Effector CD8-positive, alpha-beta T cell (primary cell): ENCODE measurements at regions not wholly inside any gene's neighbourhood (a gene's known extent, or its start where the extent isn't known, plus 50 kb on each side); places are given as distances from the start of the nearest gene placed in this dataset.

Source experiments
- DNase-seq: peaks from one replicate; lab custom pipeline; 2025; lab: John Stamatoyannopoulos, UW

DNA sequence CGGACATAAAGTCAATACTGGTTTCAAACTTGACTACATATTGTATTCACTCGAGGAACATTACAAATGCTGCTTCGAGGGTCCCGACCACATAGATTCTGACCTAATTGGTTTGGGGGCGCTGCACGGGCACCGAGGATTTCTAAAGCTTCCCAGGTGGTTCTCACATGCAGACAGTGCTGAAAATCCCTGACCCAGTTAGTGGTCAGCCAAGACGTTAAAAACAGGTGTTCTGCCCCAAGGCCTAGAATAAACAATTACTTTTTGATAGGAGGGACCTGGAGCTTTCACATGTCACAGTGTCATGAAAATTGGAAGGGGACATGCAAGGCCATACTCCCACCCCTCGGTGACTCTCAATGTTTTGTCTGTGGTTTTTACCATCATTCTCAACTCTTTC is 368.9 kb downstream of the RNF144A start:
- DNase-seq = no peak

DNA sequence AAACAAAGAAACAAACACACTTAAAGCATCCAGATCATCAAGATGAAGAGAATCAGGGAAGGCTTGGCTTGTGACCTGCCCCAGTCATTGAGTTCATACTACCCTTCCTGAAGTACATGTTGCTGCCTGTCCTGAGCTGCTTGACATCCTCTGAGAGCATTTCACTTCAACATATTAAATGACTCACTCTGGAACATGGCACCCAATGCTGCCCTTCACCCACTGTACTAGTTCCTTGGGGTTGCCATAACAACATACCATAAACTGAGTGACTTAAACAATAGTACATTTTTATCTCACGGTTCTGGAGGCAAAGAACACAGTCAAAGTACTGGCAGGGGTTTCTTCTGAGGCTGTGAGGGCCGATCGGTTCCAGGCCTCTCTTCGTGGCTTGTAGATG is 371.3 kb downstream of the RNF144A start:
- DNase-seq = no peak

DNA sequence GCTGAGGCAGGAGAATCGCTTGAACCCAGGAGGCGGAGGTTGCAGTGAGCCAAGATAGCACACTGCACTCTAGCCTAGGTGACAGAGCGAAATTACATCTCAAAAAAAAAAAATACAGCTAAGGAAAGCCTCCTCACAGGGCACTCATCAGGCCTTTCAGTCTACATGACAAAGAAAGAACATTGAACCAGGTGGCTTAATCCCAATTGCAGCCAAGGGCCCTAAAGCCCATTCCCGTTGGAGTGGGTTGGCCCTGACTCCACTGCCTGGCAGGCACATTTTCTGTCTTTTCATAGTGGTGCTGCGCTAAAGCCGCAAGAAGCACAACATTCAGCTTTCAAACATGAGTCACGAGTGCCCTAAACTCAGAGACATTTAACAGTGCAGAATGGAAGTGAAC is 372.5 kb downstream of the RNF144A start:
- DNase-seq = no peak

DNA sequence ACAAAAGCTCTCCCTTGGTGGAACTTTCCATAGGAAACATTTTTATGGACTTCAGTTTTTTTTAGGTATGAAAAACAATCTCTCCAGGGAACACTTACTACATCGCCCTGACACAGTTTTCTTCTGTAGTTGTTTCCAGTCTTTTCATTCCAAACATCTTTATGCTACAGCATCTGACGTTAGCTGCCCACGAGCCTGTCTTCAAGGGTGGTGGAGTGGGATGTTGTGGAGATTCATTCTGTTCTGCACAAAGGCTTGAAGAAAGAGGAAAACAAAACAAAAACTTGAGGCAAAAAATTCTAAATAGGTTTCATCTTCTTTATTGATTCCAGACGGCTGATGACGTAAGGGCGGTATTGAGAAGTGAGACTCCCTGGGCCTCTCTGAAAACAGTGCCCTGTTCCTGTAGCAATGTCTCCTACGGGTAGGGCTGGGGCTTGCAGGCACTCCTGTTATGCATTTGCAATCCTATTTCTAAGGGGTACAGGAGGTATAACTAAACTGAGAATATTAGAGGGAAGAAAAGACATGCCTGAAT is 375.0 kb downstream of the RNF144A start:
- DNase-seq = no peak

DNA sequence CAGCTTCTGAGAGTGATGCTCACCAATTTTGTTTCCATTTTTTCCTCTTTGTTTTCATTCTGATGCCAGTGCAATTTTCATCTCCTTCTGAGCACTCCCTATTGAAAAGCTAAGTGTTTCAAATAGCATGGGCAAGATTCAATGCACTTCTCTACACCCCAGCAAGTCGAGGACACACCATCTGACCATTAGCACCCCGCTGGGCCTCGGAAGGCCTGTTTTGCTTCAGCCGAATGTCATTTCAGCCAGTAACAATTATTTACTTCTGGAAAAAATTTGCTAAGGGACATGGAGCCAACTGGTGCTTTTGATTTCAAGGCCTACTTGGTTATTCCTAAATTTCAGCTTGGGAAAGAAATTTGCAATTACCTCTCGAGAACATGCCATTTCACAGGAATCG is 392.4 kb downstream of the RNF144A start:
- DNase-seq = no peak

DNA sequence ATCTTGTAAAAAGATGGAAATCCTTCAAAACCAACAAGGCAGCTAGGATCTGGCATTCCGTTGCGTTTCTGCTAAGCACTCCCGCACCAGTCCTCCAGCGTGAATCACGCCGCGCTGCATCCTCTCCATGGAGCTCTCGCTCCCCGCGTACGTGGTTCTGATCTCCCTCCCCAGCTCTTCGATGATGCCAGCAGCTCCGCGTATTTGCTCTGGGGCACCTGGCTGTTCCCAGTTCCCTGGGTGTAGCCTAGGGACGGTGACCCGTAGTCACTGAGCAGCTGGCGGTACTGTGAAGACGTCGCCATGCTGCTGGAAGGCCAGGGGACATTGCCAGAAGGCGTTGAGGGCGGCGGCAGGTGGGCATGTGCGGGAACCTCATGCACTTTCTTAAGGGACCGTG is 407.5 kb downstream of the RNF144A start:
- no peak for DNase-seq

DNA sequence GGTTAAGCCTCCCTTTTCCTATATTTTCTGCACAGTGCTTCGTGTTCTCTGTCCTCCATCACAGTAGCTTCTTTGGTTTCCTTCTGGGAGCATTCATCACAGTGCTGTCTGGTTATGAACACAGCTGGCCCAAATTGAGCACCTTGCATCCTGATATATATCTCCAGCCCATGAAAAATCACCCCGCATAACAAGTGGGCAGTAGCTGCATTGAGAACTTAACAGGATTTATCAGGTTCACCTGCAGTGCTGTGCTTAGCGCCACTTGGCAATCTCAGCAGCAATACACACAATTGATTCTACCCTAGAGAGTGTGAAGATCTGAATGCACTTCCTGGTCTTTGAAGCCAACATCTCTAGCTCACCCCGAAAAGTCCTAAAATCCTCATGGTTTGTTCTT is 408.0 kb downstream of the RNF144A start:
- DNase-seq = no peak

DNA sequence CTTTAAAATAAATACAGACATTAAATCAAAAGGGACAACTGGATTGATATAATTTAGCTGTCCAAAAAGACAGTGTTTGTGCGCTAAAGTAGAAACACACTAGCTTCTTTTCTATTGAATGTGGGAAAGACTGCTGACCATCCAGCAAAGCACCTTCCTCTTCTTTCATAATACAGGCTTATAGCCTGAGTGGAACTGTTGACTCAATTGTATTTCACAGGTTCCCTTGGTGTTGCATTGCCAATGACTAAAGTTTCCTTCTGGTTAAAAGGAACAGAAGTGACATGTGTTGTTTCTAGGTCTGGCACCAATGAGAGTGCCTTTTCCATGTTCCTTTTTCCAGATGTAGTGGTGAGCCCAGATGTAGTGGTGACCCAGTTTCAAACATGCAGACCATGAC is 412.3 kb downstream of the RNF144A start:
- no peak for DNase-seq

DNA sequence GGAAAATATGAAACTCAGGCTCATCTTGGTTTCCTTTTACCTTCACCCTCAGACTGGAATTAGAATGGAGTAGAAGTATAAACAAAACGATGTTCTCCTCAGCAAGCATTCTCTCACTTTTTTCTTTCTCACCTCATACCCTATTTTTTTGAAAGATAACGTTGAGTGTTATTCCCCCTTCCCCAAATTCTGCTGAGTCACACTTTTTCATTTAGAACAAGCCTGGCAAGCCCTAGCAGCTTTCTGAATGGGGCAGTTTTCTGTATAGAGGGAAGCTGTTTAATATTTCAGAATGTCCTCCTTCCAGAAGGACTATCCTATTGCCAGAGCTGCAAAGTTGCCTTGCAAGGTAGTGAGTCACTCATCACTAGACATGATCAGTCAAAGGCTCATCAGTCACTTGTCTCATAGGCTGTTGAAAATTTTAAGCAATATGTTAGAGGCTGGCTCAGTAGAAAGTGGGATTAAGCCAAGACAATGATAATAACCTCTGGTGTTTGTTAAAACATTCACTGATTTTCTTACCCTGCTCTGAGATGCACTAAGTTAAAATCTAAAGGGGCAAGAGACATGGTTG is 416.1 kb downstream of the RNF144A start:
- DNase-seq = no peak

DNA sequence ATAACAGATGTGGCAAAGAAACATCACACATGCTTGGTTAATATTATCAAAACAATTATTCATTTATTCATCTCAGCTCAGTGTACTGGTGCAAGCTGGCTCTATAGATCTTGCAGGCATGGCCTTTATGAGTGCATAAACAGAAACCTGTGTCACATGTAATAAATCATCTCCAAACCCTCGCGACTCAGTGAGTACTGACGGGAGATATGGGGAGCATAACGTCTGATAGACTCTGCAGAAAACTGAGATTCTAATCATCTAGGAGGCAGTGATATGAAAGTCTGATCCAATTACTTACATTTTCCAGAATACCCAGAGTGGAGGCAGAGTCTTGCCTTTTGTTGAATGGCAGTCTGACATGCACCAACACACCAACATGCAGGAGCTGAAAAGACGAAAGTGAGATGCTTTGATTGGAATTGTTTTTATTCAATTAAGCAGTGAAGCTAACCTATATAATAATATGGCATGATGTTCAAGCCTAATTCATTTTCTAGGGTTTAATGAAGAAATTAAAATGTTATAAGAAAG is 416.8 kb downstream of the RNF144A start:
- no peak for DNase-seq

DNA sequence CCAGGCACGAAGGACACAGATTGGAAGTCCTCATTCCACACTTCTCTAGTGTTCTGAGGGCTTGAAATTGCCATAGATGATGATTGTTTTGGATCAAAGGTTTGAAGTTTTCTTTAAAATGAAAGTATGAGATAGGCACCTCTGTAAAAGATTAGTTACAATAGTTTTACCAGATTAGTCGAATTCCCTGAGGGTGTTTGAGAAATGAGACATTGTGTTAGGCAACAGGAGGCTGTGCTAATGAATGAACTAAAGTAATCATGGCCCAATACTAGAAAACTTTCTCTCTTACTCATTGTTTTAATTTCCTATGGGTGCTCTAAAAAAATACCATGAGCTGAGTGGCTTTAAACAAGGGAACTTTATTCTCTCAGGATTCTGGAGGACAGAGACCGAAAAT is 421.7 kb downstream of the RNF144A start:
- no peak for DNase-seq

DNA sequence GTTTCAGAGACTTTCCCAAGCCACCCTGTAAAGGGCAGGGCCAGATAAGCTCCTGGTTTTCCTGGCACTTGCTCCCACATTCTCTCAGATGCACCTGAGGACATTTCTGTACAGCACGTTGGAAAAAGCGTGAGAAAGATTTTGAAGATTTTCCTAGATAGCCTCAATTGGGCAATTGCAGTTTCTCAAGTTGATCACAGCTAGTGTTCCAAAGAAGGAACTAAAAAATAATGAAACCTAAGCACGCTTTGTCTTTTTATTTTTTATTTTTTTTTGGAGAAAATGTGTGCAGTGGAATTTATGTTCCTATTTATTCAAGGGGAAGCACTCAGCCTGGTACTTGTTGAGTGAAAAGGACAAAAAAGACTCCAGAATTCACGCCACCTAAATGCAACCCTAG is 429.1 kb downstream of the RNF144A start:
- DNase-seq = no peak

DNA sequence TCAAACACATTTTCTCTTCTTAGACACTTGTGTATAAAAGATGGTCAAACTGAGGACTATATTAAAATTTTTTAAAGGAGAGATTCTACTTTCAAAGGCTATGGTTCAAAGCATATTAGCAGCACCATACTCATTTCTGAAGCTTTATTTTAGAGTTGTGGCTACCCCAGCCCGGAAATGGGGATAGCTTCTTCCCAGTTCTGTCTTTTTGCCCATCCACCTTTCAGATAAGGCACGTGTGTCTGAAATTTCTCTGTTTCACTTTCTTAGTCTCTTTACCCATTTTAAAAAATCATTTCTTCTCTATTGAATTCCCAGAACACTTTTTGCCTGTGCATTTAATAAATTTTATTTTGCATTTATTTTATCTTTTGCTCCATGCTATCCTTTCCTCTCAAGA is 431.5 kb downstream of the RNF144A start:
- DNase-seq = no peak

DNA sequence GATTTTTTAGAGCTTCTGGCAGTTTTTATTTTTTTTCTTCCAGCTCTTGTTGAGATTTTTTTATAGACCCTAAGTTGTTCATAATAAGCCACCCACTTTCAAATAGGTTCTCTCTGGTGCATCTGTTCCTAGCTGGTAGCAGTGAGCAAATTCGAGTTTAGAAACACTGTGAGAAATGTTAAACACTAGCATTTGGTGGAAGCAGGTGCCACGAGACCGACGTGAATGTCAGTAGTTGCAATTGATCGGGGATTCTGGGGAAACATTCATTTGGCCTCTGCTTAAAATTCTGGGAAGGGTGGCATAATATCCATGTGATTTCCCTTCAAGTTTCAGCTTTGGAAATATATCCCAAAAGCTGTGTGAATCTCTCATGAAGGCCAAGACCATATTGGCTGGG is 435.0 kb downstream of the RNF144A start:
- DNase-seq = no peak

DNA sequence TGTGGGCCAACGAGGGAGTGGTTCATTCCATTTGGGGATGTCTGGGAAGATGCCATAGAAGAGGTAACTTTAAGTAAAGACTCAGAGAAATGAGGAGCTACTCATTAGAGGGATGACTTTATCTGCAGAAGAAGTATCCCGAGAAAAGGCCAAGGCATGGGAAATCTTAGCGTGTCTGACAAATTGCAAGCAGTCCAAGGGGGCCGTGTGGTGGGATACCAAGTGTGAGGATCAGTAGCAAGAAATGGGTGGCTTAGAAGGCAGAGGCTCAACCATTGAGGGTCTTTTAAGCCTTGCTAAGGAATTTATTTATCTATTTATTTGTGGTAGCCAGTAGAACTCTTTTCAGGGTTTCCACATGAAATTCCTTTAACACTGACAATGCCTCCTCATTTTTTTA is 436.4 kb downstream of the RNF144A start:
- no peak for DNase-seq

DNA sequence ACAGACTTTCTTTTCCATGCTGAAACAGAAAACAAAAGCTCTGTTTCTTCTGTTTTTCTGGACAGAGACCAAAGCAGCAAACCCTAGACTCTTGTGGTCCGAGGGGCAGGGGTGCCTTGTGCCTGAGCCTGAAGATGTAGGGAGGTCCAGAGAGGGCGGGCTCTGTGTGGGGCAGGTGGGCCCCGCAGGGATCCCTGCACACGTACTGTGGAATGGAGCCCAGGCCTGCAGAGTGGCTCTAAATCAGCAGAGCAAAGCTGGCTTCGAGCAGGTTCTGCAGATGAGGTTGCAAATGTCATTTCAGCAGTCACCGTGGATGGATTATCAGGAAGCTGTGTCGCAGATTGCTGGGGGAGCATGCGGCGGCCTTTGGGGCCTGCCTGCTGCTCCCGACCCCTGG is 438.6 kb downstream of the RNF144A start:
- DNase-seq = no peak

DNA sequence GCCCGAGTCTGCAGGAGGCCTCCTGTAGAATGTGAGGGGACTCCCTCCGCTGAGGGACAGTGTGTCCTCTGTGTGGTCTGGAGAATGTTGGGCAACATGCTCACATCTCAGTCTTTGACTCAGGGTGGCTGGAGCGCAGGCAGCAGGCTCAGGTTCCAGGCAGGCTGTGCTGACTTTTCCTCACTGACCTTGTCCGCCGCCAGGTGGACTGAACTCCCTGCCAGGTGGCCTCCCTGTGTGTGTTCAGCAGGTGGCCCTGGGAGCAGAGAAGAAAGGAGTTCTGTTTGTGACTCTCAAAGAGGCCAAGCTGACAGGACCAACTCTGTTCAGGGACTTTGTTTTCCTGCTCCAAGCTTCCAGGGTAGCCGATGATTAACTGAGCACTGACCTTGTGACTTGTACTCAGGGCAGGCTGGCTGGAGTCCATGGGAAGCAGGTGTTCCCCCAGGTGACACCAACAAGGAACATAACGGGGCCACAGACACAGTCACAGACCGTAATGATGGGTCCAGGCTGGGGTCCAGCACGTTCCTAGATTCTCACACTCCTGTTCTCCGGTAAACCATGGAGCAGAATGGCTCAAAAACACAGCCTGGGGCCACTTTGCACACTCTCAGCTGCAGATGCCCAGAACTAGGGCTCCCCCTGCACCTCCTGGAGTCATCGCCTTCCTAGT is 439.8 kb downstream of the RNF144A start:
- no peak for DNase-seq

DNA sequence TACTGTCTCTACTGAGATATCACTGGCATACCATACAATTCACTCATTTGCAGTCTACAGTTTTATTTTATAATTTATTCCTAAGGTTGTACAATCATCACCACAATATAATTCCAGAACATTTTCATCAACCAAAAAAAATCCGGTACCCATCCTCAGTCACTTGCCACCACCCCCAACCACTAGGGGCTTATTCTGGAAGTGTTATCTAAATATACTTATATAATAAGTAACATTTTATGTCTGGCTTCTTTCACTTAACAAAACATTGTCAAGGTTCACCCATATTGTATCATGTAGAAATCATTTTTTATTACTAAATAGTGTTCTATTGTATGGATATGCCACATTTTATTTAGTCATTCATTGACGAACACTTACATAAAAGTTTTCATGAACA is 440.8 kb downstream of the RNF144A start:
- no peak for DNase-seq

DNA sequence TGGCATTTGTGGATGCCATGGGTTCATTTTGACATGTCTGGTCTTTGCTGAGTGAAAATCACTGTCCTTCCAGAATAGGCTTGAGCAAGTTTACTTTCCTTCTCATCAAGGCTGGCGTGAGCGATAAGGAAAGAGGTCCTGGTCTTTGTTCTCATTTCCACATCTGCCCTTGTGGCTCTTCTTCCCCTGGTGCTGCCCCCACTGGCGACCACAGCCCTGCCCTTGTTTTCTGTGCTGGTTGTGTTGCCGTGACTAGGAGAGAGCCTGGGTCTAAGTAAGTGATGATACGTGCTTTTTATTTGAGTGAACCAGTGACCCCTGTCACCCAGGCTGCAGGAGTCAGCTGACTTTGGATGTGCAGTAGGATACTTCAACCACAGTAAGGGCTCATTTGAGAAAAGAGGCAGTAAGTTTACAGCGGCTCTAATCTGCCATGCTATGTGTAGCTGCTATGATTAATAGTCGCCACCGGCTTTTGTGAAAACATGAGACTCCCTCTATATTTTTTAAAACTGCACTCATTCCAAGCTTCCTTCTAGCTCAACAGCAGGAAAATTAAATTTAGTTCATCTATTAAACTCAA is 441.7 kb downstream of the RNF144A start:
- DNase-seq = no peak

DNA sequence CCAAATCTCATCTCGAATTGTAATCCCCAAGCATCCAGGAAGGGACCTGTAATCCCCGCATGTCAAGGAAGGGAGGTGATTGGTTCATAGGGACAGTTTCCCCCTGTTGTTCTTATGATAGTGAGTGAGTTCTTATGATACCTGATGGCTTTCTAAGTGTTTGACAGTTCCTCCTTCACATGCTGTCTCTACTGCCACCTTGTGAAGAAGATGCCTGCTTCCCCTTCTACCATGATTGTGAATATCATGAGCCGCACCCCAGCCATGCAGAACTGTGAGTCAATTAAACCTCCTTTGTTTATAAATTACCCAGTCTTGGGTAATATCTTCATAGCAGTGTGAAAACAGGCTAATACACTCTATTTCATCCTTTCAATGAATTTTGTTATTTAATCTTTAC is 446.7 kb downstream of the RNF144A start:
- no peak for DNase-seq

DNA sequence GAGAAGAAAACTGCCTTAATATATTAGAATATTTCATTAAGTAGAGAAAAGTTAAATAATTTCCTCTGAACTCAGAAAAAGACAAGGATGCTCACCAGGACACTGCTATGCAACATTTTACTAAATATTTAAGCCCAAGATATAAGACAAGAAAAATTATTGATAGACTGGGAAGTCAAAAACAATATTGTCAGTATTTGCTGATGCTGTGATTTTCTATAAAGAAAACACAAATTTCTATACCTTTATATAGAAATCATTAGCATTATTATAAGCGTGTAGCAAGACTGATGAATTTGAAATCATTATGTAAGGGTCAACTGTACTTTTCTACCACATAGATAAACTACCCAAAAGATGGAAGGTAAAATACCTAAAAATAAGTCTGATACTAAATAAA is 451.0 kb downstream of the RNF144A start:
- no peak for DNase-seq

DNA sequence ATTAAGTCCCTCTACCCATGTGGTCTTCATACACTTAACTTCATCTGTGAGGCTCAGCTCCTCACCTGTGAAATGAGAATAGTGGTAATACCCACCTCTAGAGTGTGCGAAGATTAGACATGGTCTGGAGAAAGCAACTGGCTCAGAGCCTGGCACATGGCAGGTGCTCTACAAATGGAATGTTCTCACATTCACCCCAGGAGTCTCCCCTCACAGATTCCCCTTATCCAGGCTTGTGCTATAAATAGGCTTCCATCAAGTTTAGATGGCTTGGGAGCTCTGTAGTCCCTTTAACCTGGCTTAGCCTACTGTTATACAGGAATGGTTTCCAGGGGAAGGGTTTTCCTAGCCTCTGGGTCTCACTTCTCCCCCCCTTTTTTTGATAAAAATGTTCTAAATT is 455.9 kb downstream of the RNF144A start:
- DNase-seq = no peak

DNA sequence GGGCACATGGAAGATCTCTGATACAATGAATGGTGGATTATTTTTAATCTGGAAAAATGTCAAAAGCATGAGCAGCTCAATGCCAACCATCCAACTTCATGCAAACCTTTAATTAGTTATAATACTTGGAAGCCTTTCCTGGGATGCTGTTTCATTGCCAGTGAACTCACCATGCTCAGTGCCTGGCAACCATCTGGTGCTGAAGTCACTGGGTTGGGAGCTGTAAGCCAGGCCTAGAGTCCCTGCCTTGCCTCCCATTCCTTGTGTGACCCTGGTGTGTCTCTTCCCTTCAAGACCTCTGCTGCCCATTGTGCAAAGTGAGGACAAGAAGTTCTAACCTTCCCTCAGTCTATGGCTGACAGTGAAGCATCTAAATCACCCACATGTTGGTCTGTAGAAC is 458.7 kb downstream of the RNF144A start:
- no peak for DNase-seq
